D341Med (cell line): ENCODE measurements at regions not wholly inside any gene's neighbourhood (a gene's known extent, or its start where the extent isn't known, plus 50 kb on each side); places are given as distances from the start of the nearest gene placed in this dataset.
"Not testable (repeated sequence)": the region's sequence is repeated elsewhere in the genome, so short reads cannot be mapped to it uniquely, and the experiment has no call there.

Experiments used
- DNase-seq: peaks from one replicate; pipeline ENCODE4 v3.0.0; 2012; ENCODE audit warnings: low spot score

DNA sequence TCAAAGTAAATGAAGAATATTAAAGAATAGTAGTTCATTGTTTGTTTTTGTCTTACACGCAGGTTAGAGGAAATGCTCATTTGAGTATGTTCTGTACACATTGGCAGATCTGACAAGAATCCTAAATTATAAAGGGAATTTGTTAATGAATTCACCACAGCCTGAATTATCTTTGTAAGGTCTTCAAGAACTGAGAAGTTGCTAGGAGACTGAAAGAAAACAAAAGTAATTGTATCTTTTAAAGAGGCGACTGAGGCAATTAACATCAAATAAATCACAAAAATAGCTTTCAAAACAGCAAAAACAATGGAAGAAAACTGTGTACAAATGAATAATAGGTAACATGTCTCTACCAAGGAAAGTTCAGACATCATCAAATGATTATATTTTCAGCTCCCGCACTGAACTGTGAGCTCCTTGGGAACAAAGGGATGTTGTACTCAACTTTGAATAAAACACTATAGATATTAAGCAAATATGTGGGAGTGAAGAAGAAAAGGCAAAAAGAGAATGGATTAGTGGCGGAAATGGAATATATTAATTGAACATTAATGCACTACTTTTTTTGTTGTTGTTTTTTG is 51.7 kb upstream of the ATIC start:
- DNase-seq: no peak

DNA sequence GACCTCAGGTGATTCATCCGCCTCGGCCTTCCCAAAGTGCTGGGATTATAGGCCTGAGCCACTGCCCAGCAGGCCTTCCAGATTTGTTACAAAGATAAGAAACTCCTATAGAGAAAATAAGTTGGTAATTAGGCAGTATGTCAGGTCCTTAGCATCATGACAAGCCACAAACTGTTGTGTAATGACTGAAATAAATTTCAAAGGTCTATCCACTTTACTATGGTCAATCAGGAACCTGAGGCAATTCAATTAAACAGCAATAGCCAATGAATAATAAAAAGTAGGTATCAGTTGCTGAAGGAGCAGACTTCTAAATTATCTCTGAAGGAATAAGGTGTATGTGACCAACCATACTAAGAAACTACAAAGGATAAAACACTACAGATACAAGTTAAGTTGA is 62.4 kb upstream of the ATIC start:
- no peak for DNase-seq

DNA sequence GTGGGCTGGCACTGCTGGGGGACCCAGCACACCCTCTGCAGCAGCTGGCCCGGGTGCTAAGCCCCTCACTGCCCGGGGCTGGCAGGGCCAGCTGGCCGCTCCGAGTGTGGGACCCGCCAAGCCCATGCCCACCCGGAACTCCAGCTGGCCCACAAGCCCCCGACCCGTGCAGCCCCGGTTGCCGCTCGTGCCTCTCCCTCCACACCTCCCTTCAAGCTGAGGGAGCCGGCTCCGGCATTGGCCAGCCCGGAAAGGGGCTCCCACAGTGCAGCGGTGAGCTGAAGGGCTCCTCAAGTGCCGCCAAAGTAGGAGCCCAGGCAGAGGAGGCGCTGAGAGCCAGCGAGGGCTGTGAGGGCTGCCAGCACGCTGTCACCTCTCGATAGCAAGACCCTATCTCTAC is 65.9 kb upstream of the ATIC start:
- not testable (repeated sequence) for DNase-seq

DNA sequence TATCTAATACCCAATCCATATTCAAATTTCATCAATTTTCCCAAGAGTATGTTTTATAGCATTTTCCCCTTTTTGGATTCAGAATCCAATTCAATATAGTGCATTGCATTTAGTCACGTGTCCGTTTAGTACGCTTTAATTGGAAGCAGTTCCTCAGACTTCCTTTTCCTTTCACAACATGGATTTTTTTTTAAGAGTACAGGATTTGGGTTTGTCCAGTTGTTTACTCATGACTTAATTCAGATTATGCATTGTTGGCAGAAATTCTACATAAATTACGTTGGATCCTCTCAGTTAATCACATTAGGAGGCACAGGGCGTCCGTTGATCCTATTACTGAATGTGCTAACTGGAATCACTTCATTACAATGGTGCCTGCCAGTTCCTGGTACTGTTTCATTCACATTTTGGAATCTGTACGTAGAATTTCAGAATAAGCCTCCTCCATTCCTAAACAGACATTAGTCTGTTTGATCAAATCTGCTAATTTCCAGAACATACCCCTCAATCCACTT is 70.0 kb upstream of the ATIC start:
- peak; percentile 48 for DNase-seq

DNA sequence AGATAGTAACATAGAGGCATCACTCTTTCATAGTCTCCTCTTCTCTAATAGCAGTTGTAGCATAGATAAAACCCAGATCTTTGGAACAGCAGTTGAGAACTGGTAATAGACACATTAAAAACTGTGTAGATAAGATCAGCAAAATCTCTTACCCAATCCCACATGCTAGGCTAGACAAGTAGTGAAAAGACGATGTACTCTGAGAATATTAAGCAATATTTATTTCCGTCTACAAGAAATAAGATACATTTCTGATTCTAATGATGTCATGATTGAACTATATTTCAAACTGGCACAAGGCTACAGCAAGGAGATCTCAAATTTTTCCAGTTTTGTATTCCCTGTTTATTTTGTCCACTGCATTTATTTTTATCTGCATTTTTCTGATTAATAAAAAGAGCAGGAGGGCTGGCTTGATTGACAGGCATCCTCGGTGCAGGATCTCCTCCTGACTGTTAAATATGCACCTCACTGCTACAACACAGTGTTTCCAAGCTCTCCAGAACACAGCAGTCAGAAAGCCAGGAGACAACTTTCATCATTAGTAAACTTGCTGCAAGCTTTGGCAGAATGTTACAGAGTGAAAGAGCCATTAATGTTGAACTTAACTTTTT is 73.3 kb upstream of the ATIC start:
- DNase-seq: no peak

DNA sequence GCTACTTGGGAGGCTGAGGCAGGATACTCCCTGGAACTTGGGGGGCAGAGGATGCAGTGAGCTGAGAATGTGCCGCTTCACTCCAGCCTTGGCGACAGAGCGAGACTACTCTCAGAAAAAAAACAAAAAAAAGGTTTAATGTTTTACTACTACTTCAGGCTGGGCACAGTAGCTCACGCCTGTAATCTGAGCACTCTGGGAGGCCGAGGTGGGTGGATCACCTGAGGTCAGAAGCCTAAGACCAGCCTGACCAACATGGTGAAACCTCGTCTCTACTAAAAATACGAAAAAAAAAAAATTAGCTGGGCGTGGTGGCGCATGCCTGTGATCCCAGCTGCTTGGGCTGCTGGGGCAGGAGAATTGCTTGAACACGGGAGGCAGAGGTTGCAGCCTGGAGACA is 75.7 kb upstream of the ATIC start:
- no peak for DNase-seq

DNA sequence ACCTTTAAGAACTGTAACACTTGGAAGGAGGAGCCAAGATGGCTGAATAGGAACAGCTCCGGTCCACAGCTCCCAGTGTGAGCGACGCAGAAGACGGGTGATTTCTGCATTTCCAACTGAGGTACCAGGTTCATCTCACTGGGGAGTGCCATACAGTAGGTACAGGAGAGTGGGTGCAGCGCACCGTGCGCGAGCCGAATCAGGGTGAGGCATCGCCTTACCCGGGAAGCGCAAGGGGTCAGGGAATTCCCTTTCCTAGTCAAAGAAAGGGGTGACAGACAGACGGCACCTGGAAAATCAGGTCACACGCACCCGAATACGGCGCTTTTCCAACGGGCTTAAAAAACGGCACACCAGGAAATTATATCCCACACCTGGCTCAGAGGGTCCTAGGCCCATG is 81.8 kb upstream of the ABCA12 start:
- not testable (repeated sequence) for DNase-seq

DNA sequence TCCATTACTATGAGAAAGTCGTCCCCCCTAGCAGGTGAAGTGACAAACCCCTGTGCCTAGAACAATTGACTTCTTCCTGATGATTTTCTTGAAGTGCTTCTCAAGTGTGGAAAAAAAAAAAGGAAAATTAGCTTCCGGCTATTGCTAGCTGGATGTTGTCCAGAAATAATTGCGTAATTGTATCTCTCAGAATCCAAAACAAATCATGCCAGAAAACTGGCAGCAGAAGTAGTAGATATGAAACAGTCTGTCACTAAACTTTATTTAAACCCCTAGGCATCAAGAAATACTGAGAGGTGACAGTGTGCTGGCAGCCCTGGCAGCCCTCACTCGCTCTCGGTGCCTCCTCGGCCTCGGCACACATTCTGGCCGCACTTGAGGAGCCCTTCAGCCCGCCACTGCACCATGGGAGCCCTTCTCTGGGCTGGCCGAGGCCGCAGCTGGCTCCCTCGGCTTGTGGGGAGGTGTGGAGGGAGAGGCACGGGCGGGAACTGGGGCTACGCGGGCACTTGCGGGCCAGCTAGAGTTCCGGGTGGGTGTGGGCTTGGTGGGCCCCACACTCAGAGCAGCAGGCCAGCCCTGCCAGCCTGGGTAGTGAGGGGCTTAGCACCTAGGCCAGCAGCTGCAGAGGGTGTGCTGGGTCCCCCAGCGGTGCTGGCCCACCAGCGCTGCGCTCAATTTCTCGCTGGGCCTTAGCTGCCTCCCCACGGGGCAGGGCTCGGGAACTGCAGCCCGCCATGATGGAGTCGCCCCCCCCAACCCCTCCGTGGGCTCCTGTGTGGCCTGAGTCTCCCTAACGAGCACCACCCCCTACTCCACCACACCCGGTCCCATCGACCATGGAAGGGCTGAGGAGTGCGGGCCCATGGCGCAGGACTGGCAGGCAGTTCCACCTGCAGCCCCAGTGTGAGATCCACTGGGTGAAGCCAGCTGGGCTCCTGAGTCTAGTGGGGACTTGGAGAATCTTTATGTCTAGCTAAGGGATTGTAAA is 80.5 kb upstream of the ABCA12 start:
- no peak for DNase-seq

DNA sequence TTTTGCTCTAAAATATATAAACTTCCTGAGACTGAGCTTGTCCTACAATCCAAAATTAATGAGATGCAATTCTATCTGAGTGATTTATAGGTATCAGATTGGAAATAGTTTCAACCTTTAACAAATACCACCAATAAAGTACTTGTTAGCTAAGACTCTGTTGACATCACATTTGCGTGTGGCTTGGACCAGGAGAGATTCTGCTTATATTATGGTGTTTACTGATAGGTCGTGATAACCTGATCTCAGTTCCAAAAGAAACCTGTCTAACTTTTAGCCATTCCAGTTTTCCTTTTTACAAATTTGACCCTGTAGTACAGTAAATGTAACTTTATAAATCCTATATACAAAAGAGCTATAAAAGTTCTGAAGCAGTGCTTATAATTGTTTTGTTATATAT is 78.4 kb upstream of the ABCA12 start:
- no peak for DNase-seq

DNA sequence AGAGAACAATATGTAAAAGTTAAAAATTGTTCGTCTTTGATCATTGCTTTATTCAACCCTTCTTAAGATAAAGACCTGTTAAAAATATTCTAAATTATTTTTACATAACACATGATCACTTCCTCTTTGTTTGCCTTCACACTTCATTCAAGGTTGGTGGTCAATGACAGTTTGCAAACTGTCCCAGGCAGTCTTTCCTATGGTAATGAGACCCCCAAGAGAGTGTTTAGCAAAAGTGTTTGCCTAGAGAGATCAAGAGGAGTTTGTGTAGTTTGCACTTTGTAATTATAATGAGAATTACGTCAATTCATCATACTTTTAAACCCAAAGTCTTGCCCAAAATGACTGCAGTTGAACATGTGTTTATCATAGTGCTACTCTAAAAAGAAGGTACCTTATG is 77.2 kb upstream of the ABCA12 start:
- DNase-seq: no peak

DNA sequence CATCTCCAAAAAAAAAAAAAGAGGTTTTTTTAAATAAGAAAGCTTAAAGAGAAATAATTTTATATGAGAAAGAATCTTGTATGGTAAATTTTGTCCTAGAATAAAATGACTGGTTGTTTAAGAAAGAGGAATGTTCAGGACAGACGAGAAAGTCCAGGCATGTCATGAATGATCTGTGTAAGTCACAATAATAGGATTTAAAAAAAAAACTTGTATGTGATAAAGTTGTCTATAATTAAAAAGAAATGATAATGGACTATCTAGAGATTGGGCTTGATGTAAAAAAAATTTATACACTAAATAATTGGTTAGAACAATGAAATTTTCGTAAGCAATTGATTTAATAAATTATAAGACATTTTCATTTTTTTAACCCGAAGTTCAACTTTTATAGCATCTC is 71.7 kb upstream of the ABCA12 start:
- no peak for DNase-seq

DNA sequence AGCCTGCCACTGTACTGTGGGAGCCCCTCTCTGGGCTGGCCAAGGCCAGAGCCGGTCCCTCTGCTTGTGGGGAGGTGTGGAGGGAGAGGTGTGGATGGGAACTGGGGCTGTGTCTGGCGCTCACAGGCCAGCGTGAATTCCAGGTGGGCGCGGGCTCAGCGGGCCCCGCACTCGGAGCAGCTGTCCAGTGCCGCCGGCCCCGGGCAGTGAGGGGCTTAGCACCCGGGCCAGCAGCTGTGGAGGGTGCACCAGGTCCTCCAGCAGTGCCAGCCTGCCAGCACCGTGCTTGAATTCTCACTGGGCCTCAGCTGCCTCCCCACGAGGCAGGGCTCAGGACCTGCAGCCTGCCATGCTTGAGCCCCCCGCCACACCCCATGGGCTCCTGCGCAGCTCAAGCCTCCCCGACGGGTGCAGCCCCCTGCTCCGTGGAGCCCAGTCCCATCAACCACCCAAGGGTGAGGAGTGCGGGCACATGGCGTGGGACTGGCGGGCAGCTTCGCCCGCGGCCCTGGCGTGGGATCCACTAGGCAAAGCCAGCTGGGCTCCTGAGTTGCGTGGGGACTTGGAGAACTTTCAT is 69.5 kb upstream of the ABCA12 start:
- no peak for DNase-seq

DNA sequence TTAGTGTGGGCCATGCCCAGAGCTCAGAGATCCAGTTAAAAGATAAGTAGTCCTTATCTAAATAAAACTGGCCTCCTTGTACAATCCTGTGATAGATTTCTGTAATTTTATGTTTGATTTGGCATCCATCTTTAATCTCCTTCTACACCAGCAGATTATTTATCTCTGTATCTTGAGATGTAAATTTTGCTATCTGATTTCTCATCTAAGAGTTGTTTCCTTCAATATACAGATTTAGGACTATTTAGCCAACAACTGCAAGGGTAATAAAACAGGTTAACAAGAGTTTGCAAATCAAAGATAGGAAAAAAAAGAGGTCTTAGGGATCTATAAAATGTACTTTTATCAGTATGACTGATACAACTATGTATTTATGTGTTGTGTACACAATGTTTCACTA is 68.6 kb upstream of the ABCA12 start:
- DNase-seq: no peak

DNA sequence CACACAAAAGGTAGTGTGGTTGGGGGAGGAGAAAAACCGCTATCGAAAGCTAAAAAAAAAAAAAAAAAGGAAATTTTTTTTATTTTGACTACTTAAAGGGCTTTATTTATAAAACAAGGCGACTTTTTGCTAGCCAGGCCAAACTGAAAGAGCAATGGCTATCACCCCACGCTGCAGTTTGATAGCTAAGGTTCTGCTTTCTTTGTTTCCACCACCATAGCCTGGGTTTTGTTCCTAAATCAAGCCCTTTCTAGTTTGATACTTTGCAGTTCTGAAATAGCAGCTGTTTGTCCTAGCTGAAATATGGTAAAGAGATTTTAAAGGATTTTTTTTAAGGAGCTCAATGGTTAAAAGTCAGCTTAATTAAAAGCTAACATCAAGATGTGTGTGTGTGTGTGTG is 67.4 kb upstream of the ABCA12 start:
- no peak for DNase-seq

DNA sequence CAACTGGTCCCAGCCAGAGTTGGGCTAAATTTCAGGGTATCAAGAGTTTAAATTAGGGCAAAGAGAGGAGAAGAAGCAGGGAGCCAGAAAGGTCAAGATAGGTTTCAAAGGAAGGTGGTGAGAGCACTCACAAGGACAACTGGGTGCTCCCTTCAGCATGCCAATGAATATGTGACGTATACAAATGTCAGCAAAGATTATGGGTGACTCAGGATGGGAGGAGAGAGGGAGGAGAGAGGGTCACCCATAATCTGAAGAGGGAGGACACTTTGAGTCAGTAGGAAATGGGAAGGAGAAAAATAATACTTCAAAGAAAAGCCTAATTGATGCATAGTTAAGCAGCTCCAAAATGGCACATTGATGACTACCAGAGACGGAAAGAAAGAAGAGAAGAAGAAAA is 53.1 kb upstream of the ABCA12 start:
- no peak for DNase-seq

DNA sequence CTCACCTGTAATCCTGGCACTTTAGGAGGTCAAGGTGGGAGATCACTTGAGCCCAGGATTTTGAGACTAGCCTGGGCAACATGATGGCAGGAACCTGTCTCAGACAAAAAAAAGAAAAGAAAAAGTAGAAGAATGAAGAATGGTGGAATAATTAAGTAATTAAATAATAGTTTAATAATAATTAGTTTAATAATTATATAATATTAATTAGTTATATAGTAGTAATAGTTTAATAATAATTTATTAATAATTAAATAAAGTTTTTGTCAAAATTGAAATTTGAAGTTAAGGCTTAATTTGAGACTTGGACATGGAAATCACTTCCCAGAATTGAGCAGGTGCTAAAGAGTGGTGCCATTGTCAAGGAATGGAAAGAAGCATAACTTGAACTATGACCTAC is 52.2 kb upstream of the ABCA12 start:
- DNase-seq: no peak

DNA sequence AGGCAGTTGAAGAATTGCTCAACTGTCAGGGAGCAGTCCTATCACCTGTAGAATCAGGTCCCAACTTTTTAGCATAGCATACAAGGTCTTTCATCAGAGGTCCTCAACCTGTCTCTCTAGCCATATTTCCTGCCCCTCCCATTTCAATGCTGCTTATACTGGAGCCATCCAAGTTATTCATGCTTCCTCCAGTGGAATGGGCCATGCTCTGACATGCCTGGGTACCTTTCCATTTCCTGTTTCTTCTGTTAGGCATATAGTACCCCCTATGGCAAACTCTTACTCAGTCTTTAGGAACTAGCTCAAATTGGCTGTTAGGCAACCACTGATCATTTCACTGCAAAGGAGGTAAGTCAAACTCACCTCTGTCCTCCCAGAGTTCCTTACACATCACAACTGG is 51.0 kb upstream of the ABCA12 start:
- no peak for DNase-seq
